Lung (tissue), 11 donors: ENCODE measurements at regions not wholly inside any gene's neighbourhood (a gene's known extent, or its start where the extent isn't known, plus 50 kb on each side); places are given as distances from the start of the nearest gene placed in this dataset.
"Not testable (repeated sequence)": the region's sequence is repeated elsewhere in the genome, so short reads cannot be mapped to it uniquely, and the experiment has no call there.

Experiments
- ATAC-seq: fragments of 200-7000 bp; cut with Tn5 transposase; one replicate; pipeline ENCODE4 v1.9.1; 2020; ENCODE audit warnings: moderate number of reproducible peaks; ENCODE audit not compliant: insufficient read depth, low FRiP score
- DNase-seq, 3 donors: peaks; one replicate each; pipeline ENCODE4 v3.0.0-alpha.2; 2013 to 2017
- H3K27ac ChIP-seq, 2 donors: one replicate each; pipeline ENCODE4 v1.5.1; 2013; ENCODE audit warnings: mild to moderate bottlenecking in 2 of 2, moderate library complexity in 2 of 2, control low read depth in 1 of 2, inconsistent platforms in 1 of 2, low read depth in 1 of 2, low read length in 1 of 2
- H3K27me3 ChIP-seq, 3 donors: one replicate each; pipeline ENCODE4 v1.5.1; 2013; ENCODE audit warnings: low read length in 2 of 3; ENCODE audit not compliant: control insufficient read depth in 3 of 3, insufficient read depth in 3 of 3
- H3K36me3 ChIP-seq, 4 donors: one replicate each; pipeline ENCODE4 v1.5.1; 2013; ENCODE audit warnings: low read length in 4 of 4, mild to moderate bottlenecking in 1 of 4, moderate library complexity in 1 of 4; ENCODE audit not compliant: control insufficient read depth in 4 of 4, insufficient read depth in 4 of 4
- H3K4me1 ChIP-seq, 5 donors: one replicate each; pipeline ENCODE4 v1.5.1; 2013; ENCODE audit warnings: low read length in 5 of 5, mild to moderate bottlenecking in 2 of 5, moderate library complexity in 1 of 5; ENCODE audit not compliant: control insufficient read depth in 5 of 5, insufficient read depth in 5 of 5
- H3K4me3 ChIP-seq: one replicate; pipeline ENCODE4 v1.5.1; 2013; ENCODE audit warnings: mild to moderate bottlenecking, control low read depth, moderate library complexity
- H3K9ac ChIP-seq, 2 donors: one replicate each; pipeline ENCODE4 v1.5.1; 2013; ENCODE audit warnings: low read length in 2 of 2, control low read depth in 1 of 2; ENCODE audit not compliant: insufficient read depth in 1 of 2
- H3K9me3 ChIP-seq, 4 donors: one replicate each; pipeline ENCODE4 v1.5.1; 2013; ENCODE audit warnings: low read length in 3 of 4, mild to moderate bottlenecking in 1 of 4, moderate library complexity in 1 of 4; ENCODE audit not compliant: control insufficient read depth in 4 of 4, insufficient read depth in 3 of 4
- WGBS, 2 donors: extraction: QIAGEN DNeasy Blood & Tissue Kit; methylation state at CpG; one replicate each; pipeline ENCODE4 v1.1.7; 2013; 5-methylcytosine and 5-hydroxymethylcytosine counted together
- TF ChIP-seq, protein P1 (sequence below): IDR thresholded peaks from 2 replicates; pipeline ENCODE4 v1.5.1; 2012; ENCODE audit warnings: mild to moderate bottlenecking; ENCODE audit errors: control extremely low read depth, extremely low read depth
- donor health status: control.
- donor health status: control.
- donor health status: Bipolar disorder and iron deficiency.
- donor health status: healthy.
- donor health status: DM: yes; HTN: yes; CAD: no.

GRCh38 chr10:29386342-29386999 lies 97.6 kb downstream of the LYZL1 start:
- Histone ChIP-seq H3K4me3 (no peak overlapping the region), H3K27ac (no peak overlapping the region), H3K9me3 (no peaks in the 10 kb centered on the region), H3K9ac (no peak overlapping the region), H3K36me3 (no peaks in the 10 kb centered on the region), H3K4me1 (peaks cover 0 to 6% (median 0%) of the 10 kb centered on the region in 5 donors), H3K27me3 (no peaks in the 10 kb centered on the region)
- TF ChIP-seq, protein P1, sequence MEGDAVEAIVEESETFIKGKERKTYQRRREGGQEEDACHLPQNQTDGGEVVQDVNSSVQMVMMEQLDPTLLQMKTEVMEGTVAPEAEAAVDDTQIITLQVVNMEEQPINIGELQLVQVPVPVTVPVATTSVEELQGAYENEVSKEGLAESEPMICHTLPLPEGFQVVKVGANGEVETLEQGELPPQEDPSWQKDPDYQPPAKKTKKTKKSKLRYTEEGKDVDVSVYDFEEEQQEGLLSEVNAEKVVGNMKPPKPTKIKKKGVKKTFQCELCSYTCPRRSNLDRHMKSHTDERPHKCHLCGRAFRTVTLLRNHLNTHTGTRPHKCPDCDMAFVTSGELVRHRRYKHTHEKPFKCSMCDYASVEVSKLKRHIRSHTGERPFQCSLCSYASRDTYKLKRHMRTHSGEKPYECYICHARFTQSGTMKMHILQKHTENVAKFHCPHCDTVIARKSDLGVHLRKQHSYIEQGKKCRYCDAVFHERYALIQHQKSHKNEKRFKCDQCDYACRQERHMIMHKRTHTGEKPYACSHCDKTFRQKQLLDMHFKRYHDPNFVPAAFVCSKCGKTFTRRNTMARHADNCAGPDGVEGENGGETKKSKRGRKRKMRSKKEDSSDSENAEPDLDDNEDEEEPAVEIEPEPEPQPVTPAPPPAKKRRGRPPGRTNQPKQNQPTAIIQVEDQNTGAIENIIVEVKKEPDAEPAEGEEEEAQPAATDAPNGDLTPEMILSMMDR: peak; percentile 39
- DNase-seq: peak in 2 of 3 donors; percentile 52 to 54
- WGBS, 2 donors: 46 to 50% methylated on average over 8 of the region's 8 CpGs
- ATAC-seq: peak; percentile 41

- ATAC-seq: no peak
- Histone ChIP-seq H3K27ac (no peak overlapping the region), H3K4me3 (no peak overlapping the region), H3K27me3 (no peaks in the 10 kb centered on the region), H3K9ac (no peak overlapping the region), H3K4me1 (peaks cover 0 to 4% (median 0%) of the 10 kb centered on the region in 5 donors), H3K9me3 (no peaks in the 10 kb centered on the region), H3K36me3 (no peaks in the 10 kb centered on the region)
- no peak for DNase-seq
- TF ChIP-seq, protein P1: no peak
- WGBS, 2 donors: 78 to 86% methylated on average over 5 of the region's 5 CpGs
Observed at GRCh38 chr10:29387269-29387668, 98.4 kb downstream of the LYZL1 start.

- not testable (repeated sequence) for H3K4me1 ChIP-seq, H3K4me3 ChIP-seq, H3K36me3 ChIP-seq, DNase-seq, ATAC-seq, H3K9ac ChIP-seq, H3K27me3 ChIP-seq, H3K27ac ChIP-seq, H3K9me3 ChIP-seq
- WGBS, 2 donors: 53 to 67% methylated on average over 2 of the region's 2 CpGs
Observed at GRCh38 chr10:29388112-29388511, 99.2 kb downstream of the LYZL1 start.

DNA sequence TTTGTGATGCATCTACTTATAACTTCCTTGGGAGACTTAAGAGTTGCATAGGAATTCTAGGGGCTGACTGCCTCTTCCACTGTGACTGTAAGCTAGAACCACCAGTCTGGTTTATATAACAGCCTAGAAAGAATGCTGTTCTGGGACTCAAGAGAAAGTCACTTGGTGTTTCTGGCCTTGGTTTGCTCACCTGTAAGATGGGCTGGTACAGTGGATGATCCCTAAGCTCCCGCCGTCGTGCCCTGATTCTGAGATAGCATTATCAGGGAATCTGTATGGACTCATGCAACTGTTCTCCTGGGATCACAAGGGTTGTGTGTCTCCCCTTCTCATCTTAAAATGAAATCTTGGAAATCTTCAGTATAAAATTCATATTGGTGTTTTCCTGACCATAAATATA lies 100.6 kb downstream of the LYZL1 start:
- TF ChIP-seq, protein P1: no peak
- H3K4me3 ChIP-seq: no peak overlapping the region
- DNase-seq (no peak), ATAC-seq (no peak)
- H3K27me3 ChIP-seq: no peaks in the 10 kb centered on the region
- no peaks in the 10 kb centered on the region for H3K9me3 ChIP-seq
- WGBS, 2 donors: 94 to 95% methylated on average over 3 of the region's 3 CpGs
- H3K27ac ChIP-seq: no peak overlapping the region
- H3K4me1 ChIP-seq: peaks cover 0 to 4% (median 0%) of the 10 kb centered on the region in 5 donors
- H3K9ac ChIP-seq: no peak overlapping the region
- no peaks in the 10 kb centered on the region for H3K36me3 ChIP-seq
